HG03520 (cell line): ENCODE measurements at regions not wholly inside any gene's neighbourhood (a gene's known extent, or its start where the extent isn't known, plus 50 kb on each side); places are given as distances from the start of the nearest gene placed in this dataset.

Source experiments
- ATAC-seq: cut with Tn5 transposase; IDR thresholded peaks from one replicate; pipeline ENCODE4 v1.9.1; 2021; ENCODE audit warnings: mild to moderate bottlenecking, moderate library complexity; ENCODE audit not compliant: unreplicated experiment

DNA sequence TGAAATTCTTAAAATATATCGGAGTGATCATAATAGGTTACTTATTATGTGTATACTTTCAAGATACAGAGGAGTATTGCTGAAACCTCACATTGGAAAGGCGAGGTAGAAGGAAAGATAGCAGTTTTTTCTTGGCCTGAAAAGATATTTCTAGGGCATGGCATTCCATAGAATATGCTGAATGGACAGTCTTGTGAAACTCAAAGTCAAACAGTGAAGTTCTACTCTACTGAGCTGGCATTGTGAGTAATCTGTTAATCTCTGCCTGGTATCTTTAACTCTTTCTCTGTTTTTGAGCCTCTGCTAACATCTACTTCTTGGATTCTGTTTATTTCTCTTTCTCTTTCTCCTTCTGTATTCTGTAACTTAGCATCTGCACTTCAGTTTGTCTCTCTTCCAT is 176.3 kb upstream of the ZBTB20 start:
- no peak for ATAC-seq

DNA sequence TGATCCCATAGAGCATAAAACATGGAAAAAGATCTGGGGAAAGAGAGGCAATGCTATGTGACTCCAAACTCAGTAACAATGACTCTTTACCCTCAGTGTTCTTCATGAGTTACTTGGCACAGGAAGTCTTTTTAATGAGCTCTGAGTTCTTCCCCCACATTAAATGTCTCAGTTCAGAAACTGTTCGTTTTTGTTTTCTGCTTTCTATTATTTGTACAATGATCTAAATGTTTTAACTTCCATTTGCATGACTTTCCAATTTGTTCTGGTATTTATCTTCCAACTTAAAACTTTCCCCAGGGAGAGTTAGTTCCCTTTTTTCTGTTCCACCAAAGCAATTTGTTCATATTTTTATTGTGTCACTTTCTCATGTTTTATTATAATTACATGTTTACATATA is 177.0 kb upstream of the ZBTB20 start:
- no peak for ATAC-seq

DNA sequence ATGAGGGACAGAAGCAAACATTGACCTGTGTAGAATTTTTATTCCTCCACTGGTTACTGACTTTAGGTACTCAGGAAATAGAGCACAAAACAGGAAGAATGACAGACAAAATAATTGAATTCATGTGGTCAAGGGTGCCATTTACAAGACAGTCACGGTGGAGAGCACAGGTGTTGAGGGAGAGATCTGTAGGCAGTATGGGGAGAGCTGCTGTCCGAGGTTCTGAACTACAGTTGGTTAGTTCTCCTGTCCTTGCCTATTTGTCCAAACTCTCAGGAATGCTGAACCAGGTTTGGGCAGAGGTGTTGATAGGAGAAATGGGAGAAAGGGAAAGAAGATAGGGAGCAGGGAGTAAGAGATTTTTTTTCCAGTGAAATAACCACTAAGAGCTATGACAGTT is 178.5 kb upstream of the ZBTB20 start:
- ATAC-seq = no peak

DNA sequence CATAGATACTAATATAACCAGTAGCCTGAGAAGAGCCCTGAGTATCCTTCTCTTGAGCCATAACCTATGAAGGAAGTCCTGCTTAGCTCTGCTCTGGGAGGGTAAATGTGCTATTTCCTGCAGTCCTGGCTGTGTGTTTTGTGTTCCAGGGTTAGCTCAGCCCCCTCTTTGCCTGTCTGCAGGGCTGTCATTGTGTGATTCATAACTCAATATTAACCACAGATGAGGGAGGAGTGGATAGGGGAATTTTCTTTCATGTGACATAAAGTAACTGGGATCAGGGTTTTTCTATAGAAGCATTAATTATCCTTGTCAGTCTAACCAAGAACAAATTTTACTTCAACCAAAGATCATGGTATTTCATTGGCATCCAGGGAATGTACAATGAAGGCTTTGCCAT is 183.3 kb upstream of the ZBTB20 start:
- ATAC-seq = no peak

DNA sequence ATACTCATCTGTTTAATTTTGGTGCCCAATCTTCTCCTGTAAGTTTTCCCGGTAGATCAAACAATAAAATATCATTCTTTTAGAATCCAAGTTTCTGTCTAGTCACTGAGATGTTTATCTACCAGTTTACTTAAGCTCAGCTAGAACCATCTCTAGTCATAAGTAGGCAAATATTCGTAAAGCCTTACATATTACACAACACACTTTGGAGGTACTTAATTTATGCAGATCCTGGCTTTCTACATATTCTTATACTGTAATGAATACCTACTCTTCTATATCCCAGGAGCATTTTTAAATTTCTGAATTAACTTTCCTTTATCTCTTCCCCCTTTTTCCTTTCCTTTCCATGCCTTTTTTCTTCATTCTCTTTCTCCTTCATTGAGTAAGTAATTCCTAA is 185.9 kb upstream of the ZBTB20 start:
- ATAC-seq = no peak

DNA sequence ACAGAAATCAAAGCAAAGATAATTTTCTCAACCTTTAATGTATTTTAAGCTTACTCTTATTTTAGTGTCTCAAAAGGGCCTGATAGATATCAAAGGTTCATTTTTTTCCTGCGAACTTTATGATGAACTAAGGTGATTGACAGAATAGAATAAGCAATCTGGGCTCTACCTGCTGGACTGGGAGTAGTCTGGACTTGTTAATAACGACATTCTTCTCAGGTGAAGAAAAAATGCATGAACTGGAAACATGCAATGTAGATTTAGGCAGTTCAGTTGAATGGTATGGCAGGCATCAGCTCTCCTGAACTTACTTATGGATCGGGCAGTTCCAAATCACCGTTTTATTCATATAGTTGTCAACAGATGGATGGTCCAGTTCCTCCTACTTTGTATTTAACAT is 189.7 kb upstream of the ZBTB20 start:
- no peak for ATAC-seq

DNA sequence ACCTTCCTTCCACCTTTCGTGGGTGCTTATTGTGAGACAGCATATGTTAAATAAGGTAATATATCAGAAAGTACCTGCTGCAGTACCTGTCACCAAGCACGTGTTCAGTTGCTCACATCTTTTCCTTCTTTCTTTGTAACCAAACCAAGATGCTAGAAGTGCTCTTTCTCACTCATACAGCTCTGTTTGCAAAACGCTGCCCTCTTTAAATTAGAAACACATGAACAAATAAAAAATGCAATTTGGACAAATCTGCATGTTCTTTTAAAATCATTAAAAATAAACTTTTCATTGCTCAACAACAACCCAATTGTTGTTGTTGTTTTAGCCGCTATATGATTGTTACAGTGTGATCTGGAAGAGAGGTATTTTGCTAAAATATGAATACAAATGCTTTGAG is 193.5 kb upstream of the ZBTB20 start:
- ATAC-seq = no peak

DNA sequence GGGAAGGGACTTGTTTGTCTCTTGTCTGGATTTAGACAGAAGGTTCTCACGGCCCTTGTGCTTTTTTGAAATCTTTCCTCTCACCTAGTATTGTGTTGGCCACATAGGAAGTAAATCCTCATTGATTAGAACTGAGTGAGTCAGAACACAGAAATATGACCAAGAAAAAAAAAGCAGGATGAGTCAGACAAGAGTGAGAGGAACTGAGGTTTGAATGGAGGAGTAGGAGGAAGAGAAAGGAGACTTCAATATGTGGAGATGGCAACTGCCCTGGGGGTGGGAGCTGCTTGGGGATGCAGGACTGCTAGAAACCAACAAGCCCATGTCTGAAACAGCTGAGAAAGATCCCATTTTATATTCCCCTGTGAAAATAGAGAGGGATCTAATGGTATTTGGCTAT is 194.1 kb upstream of the ZBTB20 start:
- no peak for ATAC-seq

DNA sequence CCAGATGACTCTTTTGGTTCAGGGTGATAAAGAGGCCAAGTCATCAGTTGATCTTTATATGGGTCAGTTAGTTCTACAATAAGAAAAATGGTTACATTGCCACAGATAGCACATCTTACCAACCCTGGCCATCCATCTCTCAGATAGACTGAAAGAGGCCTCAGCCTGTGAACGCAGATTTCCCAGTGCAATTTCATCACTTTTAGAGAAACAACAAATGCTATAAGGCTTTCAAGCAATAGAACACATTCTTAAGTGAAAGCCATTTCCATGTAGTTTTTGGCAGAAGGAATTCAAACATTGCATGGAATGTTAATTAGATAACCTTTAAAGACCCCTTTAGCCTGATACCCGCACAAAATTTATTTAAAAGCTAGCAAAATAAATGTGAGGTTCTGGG is 200.6 kb upstream of the ZBTB20 start:
- ATAC-seq = no peak

DNA sequence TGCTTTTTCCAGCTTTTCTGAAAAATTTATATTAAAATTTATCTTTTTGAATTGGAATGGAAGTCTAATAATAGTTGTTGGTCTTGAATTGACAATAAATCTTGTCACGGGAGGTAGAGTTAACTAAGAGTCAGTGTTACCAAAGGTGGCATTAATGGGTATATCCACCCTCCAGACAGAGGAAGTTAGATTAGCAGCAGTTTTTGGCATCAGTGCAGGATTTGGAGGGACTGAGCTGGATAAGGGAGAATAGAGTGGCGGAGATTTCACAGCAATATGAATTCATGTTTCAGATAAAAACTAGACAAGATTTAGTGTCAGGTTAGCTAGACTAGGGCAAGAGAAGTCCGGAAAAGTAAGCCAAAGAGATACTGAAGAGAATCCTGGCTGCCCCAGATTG is 201.3 kb upstream of the ZBTB20 start:
- no peak for ATAC-seq

DNA sequence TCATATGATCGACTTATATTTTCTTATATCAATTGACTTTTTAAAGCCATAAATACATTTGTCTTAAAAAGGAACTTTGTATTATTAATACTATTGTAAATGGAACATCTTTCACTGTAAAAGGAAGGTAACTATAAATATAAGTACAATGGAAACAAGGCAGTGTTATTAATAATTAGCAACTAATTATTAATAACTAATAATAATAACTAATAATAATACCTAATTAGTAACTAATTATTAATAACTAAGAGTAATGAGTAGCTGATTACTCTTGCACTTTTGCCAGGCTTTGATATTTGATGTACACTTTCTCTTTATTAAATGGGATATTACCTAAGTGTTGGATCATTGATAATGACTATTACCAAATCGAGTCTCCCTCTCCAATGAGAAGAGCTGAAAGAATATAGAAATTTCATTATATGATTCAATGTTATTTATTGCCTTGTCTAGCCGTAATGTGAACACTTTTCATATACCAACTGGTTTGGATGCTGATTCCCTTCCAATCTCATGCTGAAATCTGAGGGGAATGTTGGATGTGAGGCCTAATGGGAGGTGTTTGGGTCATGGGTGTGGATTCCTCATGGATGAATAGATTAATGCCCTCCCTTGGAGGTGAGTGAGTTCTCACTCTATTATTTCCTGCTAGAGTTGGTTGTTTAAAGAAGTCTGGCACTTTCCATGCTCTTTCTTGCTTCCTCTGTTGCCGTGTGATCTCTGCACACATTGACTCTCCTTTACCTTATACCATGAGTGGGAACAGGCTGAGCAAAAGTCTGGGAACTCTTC is 202.1 kb upstream of the ZBTB20 start:
- ATAC-seq = no peak

DNA sequence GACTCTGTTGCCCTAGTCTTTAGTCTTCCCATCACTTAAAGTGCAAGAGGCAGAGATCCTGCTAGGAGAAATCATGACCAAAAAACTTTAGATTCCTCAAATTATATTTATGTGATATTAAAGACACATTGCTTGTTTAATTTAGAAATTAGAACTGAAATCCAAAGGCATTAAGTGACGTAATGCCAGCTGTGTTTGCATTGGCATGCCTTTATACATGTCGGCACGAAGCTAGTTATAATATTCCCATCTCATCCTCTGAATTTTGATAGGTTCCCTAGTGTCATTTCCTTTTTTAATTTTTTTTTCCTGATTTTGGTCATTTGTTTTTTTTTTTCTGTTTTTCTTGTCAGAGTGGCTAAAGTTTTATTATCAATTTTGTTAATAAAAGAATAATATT is 203.5 kb upstream of the ZBTB20 start:
- ATAC-seq = no peak

DNA sequence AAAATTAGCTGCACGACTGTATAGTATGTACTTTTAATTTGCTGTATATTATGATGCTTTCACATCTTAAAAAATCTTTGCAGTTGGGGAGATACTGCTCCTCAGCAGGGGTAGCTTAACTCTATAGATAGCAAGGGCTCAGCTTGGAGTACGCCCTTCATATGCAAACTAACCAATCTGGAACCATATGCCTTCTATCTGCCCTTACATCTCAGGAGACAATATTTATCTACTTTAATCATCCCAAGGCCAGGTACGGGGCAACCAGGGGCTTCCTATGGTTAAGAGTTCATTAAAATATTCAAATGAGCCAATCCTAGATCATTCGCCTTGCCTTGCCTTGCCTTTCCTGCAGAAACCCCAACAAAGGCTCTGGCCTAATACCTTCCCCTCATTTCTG is 204.1 kb upstream of the ZBTB20 start:
- ATAC-seq = no peak

DNA sequence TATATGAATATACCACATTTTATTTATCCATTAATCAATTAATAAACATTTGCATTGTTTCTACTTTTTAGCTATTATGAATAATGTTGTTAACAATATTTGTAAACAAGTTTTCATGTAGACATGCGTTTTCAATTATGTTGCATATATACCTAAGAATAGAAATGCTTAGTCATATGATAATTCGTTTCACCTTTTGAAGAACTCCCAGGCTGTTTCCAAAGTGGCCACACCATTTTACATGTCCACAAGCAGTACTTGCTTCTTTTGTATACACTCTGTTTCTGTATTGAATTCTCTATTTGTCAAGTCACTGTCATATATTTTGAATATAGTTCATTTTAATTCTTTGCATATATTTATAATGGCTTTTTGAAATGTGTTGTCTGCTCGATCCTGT is 206.9 kb upstream of the ZBTB20 start:
- ATAC-seq = no peak

DNA sequence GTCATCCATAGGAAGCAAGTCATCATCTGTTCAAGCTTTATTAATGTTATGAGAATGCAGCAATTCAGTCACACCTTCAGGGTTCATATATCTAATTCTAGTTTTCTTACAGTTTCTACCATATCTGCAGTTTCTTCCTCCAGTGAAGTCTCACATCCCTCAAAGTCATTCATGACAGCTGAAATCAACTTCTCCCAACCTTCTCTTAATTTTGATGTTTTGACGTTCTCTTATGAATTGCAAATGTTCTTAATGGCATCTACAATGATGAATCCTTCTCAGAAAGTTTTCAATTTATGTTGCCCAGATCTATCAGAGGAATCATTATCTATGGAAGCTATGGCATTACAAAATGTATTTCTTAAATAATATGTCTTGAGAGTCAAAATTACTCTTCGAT is 210.4 kb upstream of the ZBTB20 start:
- no peak for ATAC-seq

DNA sequence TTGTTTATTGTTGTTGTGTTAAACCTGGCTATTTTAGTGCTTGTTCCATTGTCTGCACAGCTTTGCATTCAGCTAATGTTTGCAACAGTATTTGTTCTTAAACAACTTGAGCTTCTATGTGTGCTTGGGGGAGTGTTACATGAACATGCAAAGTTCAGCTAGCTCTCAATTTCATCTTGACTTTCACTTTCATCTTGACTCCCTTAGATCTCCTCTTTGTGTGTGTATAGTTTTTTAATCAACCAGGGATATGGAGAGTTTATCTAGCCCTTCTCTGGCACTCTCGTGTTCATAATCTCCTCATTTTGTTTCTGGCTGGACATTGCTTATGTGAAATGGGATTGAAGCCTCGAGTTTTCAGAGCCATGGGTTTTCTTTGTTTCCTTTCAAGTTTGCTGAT is 212.4 kb upstream of the ZBTB20 start:
- peak; percentile 92 for ATAC-seq

DNA sequence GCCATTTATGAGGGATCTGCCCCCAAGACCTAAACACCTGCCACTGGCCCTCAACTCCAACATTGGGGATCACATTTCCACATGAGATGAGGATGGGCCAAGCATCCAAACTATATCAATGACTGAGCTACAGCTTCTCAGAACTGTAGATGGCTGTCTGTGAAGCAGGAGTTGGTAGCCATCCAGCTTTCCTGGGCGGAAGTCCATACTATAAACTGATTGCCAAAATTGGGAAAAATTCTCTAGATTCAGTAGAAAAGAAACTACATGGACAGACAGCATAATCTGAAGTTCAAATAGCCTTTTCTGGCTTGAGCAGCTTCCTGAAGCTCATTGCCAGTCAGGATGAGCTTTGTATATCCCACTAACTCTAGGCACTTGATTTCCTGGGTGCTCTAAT is 214.7 kb upstream of the ZBTB20 start:
- ATAC-seq = no peak

DNA sequence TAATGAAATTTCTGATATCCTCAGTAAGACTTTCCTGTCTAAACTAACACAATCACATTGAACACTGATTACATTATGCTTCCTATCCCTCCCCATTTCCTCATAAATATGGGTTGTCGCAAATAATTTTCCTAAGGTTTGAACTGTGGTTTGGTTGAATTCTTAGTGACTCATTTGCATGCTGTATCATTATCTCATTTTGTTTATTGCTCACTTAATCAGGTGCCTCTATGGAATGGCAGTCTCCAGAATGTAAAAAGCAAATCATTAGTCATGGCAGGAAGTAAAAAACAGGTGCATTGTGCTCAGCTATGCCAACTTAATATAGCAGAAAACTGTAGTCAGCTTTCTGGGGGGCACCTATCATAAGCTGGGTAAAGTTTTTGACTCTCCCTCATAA is 216.0 kb upstream of the ZBTB20 start:
- no peak for ATAC-seq

DNA sequence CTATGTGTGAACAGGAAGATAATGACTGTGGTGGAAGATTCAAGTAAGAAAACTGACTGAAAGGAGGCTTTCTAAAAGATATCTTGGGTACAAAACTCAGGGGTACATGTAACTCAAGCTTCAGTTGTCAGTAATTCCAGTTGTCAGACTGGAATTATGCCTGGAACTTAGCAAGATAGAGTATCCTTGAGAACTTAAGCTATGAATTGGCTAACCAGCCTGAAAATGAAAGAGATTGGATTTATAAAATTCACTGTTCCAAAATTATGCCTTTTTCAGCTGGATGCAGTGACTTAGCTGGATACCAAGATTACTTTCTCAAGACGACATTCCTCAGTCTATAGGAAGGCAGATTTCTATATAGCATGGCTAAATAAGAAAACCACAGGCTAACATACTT is 221.9 kb upstream of the ZBTB20 start:
- ATAC-seq = no peak

DNA sequence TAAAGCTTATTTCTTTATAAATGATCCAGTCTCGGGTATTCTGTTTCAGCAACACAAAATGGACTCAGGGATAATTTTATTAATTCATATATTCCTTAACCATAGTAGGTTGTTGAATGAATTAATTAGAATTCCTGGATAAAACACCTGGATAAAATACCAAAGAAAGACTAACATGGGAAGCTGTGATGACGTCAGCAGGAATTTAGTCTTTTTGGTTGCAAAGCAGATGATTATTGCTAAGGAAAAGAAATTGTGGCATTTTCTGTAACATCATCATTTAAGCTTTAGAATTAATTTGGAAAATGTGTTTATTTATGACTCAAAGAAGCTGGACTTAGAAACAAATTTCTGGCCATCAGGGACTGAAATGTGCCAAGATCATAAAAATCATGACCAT is 228.3 kb upstream of the ZBTB20 start:
- no peak for ATAC-seq

DNA sequence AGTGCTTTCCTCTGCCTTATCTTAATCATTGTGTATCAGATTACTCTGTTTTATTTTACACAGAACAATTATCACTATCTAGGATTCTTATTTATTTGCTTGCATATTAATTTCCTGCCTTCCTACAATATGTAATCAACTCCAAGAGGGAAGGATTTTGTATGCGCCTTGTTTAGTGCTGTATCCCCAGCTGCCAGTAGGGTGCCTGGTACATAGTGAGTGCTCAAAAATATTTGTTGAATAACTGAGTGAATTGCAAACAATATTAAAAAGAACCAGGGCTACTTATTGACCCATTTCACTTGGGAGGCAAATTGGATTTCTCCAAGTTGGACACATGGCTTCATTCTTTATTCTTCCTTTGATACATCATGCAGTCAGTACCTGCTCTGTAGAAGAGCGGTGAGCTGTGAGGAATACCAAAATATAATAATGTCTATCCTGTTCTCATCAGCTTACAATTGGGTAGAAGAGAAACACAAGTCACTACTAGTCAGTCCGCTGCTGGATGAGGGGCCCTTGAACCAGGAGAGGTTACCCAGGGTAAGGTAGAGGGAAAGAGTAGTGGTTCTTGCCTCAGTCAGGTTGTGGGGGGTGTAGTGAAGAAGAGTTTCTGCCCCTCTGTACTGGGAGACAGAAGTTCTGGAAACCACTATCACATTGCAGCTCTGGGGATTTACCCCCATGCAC is 233.9 kb upstream of the ZBTB20 start:
- ATAC-seq = no peak

DNA sequence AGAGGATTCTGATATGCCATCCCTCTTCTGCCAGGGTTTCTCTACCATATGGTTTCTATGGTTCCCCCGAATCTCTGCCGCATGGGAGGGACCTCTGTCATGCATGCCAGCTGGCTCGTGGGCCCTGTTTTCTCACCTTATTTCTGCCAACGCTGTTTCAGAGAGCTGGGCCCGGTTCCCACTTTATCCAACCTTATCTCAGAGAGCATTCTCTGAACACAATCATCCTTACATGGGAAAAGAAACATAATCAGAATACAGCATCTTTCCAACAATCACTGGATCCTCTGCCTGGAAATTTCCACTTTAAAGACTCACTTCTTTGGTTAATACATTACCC is 234.5 kb upstream of the ZBTB20 start:
- ATAC-seq = no peak

DNA sequence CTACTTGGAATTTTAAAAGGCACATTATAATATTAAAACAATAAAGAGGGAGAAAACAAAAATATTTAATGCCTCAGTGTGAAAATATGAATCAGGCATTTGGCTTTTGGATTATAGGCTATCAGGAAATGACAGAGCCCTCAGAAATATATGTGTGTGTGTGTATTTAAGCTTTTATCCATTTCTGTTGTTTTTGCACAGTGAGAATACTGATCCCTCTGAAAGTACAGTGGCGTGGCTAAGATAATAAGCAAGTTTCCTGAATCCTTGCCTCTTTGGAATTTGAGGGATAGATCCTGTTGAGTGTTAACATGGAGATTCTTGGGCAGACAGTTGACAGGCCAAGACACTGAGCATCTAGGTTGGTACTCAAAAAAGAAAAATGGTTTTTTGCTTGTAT is 234.8 kb upstream of the ZBTB20 start:
- ATAC-seq = no peak
